ENCODE measurements at regions not wholly inside any gene's neighbourhood (a gene's known extent, or its start where the extent isn't known, plus 50 kb on each side); places are given as distances from the start of the nearest gene placed in this dataset.

GRCh38 chr9:88905506-88905905 lies 85.8 kb upstream of the S1PR3 start:
- Histone ChIP-seq H3K36me3 (replicated peaks; ENCODE audit: insufficient read depth, low read length) (no peaks in the 10 kb centered on the region), H3K9me3 (replicated peaks; ENCODE audit: insufficient read depth, low read length) (no peaks in the 10 kb centered on the region)
- TF ChIP-seq CTCF (IDR thresholded peaks at IDR 0.05; ENCODE audit: low read length) (no peak), EZH2phosphoT487 (IDR thresholded peaks at IDR 0.05; ENCODE audit: low read length) (no peak), EZH2 (optimal IDR thresholded peaks at IDR 0.05; ENCODE audit: low read depth, low read length) (no peak)

GRCh38 chr9:88915916-88916315 lies 75.4 kb upstream of the S1PR3 start:
- H3K9ac ChIP-seq (ENCODE audit: low read length): no peak overlapping the region
- H3K4me3 ChIP-seq (ENCODE audit: low read length): no peak overlapping the region
- no peaks in the 10 kb centered on the region for H3K4me1 ChIP-seq (ENCODE audit: low read length)
- no peaks in the 10 kb centered on the region for H3K27me3 ChIP-seq (replicated peaks; ENCODE audit: insufficient read depth, low read length)
- no peaks in the 10 kb centered on the region for H3K36me3 ChIP-seq (replicated peaks; ENCODE audit: insufficient read depth, low read length)
- no peak overlapping the region for H2AFZ ChIP-seq (ENCODE audit: low read length)
- no peak for DNase-seq
- no peak overlapping the region for H3K4me2 ChIP-seq (ENCODE audit: low read depth, low read length)
- H3K9me2 ChIP-seq (replicated peaks; ENCODE audit: insufficient read depth, low read length): no peaks in the 10 kb centered on the region
- H3K27ac ChIP-seq (ENCODE audit: low read length): no peak overlapping the region
- TF ChIP-seq EZH2 (optimal IDR thresholded peaks at IDR 0.05; ENCODE audit: low read depth, low read length) (no peak), EZH2phosphoT487 (IDR thresholded peaks at IDR 0.05; ENCODE audit: low read length) (no peak), CTCF (IDR thresholded peaks at IDR 0.05; ENCODE audit: low read length) (no peak)
- no peaks in the 10 kb centered on the region for H4K20me1 ChIP-seq (ENCODE audit: insufficient read depth, low read length)
- no peaks in the 10 kb centered on the region for H3F3A ChIP-seq (ENCODE audit: insufficient read depth, low read length)
- H3K79me2 ChIP-seq (ENCODE audit: low read length): no peaks in the 10 kb centered on the region
- no peaks in the 10 kb centered on the region for H3K9me3 ChIP-seq (replicated peaks; ENCODE audit: insufficient read depth, low read length)

More at GRCh38 chr9:88905506-88905905, 85.8 kb upstream of the S1PR3 start:
- Histone ChIP-seq H3K4me3 (ENCODE audit: low read length) (no peak overlapping the region), H3K9ac (ENCODE audit: low read length) (no peak overlapping the region), H4K20me1 (ENCODE audit: insufficient read depth, low read length) (no peaks in the 10 kb centered on the region), H3K4me1 (ENCODE audit: low read length) (no peaks in the 10 kb centered on the region), H2AFZ (ENCODE audit: low read length) (no peak overlapping the region), H3K9me2 (replicated peaks; ENCODE audit: insufficient read depth, low read length) (no peaks in the 10 kb centered on the region), H3K27ac (ENCODE audit: low read length) (no peak overlapping the region), H3K27me3 (replicated peaks; ENCODE audit: insufficient read depth, low read length) (no peaks in the 10 kb centered on the region), H3K4me2 (ENCODE audit: low read depth, low read length) (no peak overlapping the region), H3K79me2 (ENCODE audit: low read length) (no peaks in the 10 kb centered on the region), H3F3A (ENCODE audit: insufficient read depth, low read length) (no peaks in the 10 kb centered on the region)
- no peak for DNase-seq

DNA sequence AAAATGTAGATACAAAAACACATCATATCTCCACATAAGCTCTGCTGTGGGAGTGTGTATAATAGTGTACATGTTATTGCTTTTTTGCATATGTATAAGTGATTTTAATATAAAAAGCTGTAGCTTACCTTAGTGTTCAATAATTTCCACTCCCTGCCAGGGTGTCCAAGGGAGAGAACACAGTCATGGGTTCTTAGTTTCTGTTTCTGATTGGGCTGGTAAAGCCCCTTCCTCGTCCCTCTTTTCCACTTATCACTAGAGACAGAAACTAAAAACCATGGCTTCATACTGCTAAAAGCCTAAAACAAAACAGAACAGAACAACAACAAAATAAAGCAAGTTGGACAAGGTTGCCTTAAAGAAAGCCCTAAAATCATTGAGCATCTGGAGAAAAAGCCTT lies 74.4 kb upstream of the S1PR3 start:
- H3K79me2 ChIP-seq (ENCODE audit: low read length): no peaks in the 10 kb centered on the region
- H4K20me1 ChIP-seq (ENCODE audit: insufficient read depth, low read length): no peaks in the 10 kb centered on the region
- H2AFZ ChIP-seq (ENCODE audit: low read length): no peak overlapping the region
- H3K9me3 ChIP-seq (replicated peaks; ENCODE audit: insufficient read depth, low read length): no peaks in the 10 kb centered on the region
- no peaks in the 10 kb centered on the region for H3K27me3 ChIP-seq (replicated peaks; ENCODE audit: insufficient read depth, low read length)
- H3K4me1 ChIP-seq (ENCODE audit: low read length): peaks cover 4% of the 10 kb centered on the region
- H3K9ac ChIP-seq (ENCODE audit: low read length): no peak overlapping the region
- no peak overlapping the region for H3K4me2 ChIP-seq (ENCODE audit: low read depth, low read length)
- H3K9me2 ChIP-seq (replicated peaks; ENCODE audit: insufficient read depth, low read length): no peaks in the 10 kb centered on the region
- no peaks in the 10 kb centered on the region for H3F3A ChIP-seq (ENCODE audit: insufficient read depth, low read length)
- TF ChIP-seq EZH2phosphoT487 (IDR thresholded peaks at IDR 0.05; ENCODE audit: low read length) (no peak), CTCF (IDR thresholded peaks at IDR 0.05; ENCODE audit: low read length) (no peak), EZH2 (optimal IDR thresholded peaks at IDR 0.05; ENCODE audit: low read depth, low read length) (no peak)
- no peak overlapping the region for H3K27ac ChIP-seq (ENCODE audit: low read length)
- DNase-seq: no peak
- H3K36me3 ChIP-seq (replicated peaks; ENCODE audit: insufficient read depth, low read length): no peaks in the 10 kb centered on the region
- no peak overlapping the region for H3K4me3 ChIP-seq (ENCODE audit: low read length)
